Endothelial cell of umbilical vein (primary cell): ENCODE measurements at regions not wholly inside any gene's neighbourhood (a gene's known extent, or its start where the extent isn't known, plus 50 kb on each side); places are given as distances from the start of the nearest gene placed in this dataset.

Experiments
- BruUV-seq: library from RNA; stranded (reverse); fragments of 400-500 nt; replicated peaks from 2 replicates; lab custom pipeline; 2021; lab: Mats Ljungman, UMichigan
- CTCF ChIA-PET: fragments of 300-600, 350-600 bp; sonication (Branson Sonifier 250); formaldehyde crosslinking; loops from one replicate; lab custom pipeline; 2021; ENCODE audit warnings: antibody characterized with exemption, inconsistent platforms; lab: Charles Lee
- POLR2A ChIA-PET: fragments of 300-600, 350-600 bp; sonication (Branson Sonifier 250); formaldehyde crosslinking; loops from one replicate; lab custom pipeline; 2021; ENCODE audit warnings: antibody characterized with exemption, inconsistent platforms; lab: Charles Lee
- DNase-seq: peaks from one replicate; pipeline ENCODE4 v3.0.0-alpha.2; 2011; ENCODE audit warnings: low read depth, low spot score
- FAIRE-seq: peaks from 2 replicates; lab custom pipeline; 2011; peaks lifted over from hg19 to GRCh38; lab: Jason Lieb, UNC
- H2AFZ ChIP-seq: 2 replicates; pipeline ENCODE4 v1.6.0; 2012; ENCODE audit warnings: low read depth, low read length, control low read depth, inconsistent platforms
- H3K27ac ChIP-seq: 2 replicates; pipeline ENCODE4 v1.5.1; 2011; ENCODE audit warnings: low read depth, mild to moderate bottlenecking, control low read depth, low read length, moderate library complexity; ENCODE audit not compliant: insufficient read depth
- H3K27me3 ChIP-seq, 2 experiments: 2 replicates each; pipeline versions ENCODE4 v1.6.0 to v1.6.1; 2011; ENCODE audit warnings: low read length in 2 of 2, mixed read lengths in 1 of 2; ENCODE audit not compliant: control insufficient read depth in 2 of 2, insufficient read depth in 2 of 2
- H3K36me3 ChIP-seq, 2 experiments: 2 replicates in 1 of 2; 3 replicates in 1 of 2; pipeline ENCODE4 v1.5.1; 2011; ENCODE audit warnings: low read length in 2 of 2, mild to moderate bottlenecking in 1 of 2, moderate library complexity in 1 of 2; ENCODE audit not compliant: control insufficient read depth in 2 of 2, insufficient read depth in 2 of 2; ENCODE audit errors: extremely low read depth in 1 of 2
- H3K4me1 ChIP-seq: 3 replicates; pipeline ENCODE4 v1.5.1; 2011; ENCODE audit warnings: mild to moderate bottlenecking, low read length; ENCODE audit not compliant: control insufficient read depth, insufficient read depth; ENCODE audit errors: extremely low read depth
- H3K4me2 ChIP-seq: 2 replicates; pipeline ENCODE4 v1.6.1; 2011; ENCODE audit warnings: low read length, control low read depth, mixed read lengths; ENCODE audit not compliant: insufficient read depth
- H3K4me3 ChIP-seq, 3 experiments: fragments of 200-600 bp in 1 of 3; sonication (generic), shearing (Covaris generic) in 1 of 3; replicated peaks in 1 of 3; 2 replicates each; pipeline ENCODE4 v1.5.1; 2011 to 2016; ENCODE audit warnings: control low read depth in 3 of 3, low read length in 3 of 3, mild to moderate bottlenecking in 2 of 3, inconsistent platforms in 1 of 3, low read depth in 1 of 3, moderate library complexity in 1 of 3; ENCODE audit not compliant: insufficient read depth in 1 of 3
- H3K79me2 ChIP-seq: 2 replicates; pipeline ENCODE4 v1.6.0; 2012; ENCODE audit warnings: low read length, inconsistent platforms; ENCODE audit not compliant: control insufficient read depth, insufficient read depth
- H3K9ac ChIP-seq: replicated peaks from 2 replicates; pipeline ENCODE3; 2011; ENCODE audit warnings: low read length, control low read depth; ENCODE audit not compliant: insufficient read depth; ENCODE audit errors: extremely low read depth
- H3K9me1 ChIP-seq: replicated peaks from 3 replicates; pipeline ENCODE4 v1.6.0; 2011; ENCODE audit warnings: mild to moderate bottlenecking, low read length; ENCODE audit not compliant: control insufficient read depth, insufficient read depth; ENCODE audit errors: extremely low read depth
- H3K9me3 ChIP-seq: replicated peaks from 2 replicates; pipeline ENCODE4 v1.5.1; 2012; ENCODE audit warnings: low read length, inconsistent platforms; ENCODE audit not compliant: control insufficient read depth, insufficient read depth
- H4K20me1 ChIP-seq: replicated peaks from 2 replicates; pipeline ENCODE3; 2011; ENCODE audit warnings: mild to moderate bottlenecking, low read length; ENCODE audit not compliant: control insufficient read depth, insufficient read depth; ENCODE audit errors: extremely low read depth
- CTCF ChIP-seq, 2 donors: IDR thresholded peaks; 1 replicate in 1 of 2; 2 replicates in 1 of 2; pipeline ENCODE4 v1.5.1; 2011; ENCODE audit warnings: low read length in 2 of 2, mild to moderate bottlenecking in 2 of 2, moderate library complexity in 2 of 2, control low read depth in 1 of 2, inconsistent platforms in 1 of 2, low read depth in 1 of 2; ENCODE audit not compliant: insufficient read depth in 1 of 2; ENCODE audit errors: extremely low read depth in 1 of 2
- EZH2 ChIP-seq: IDR thresholded peaks from 2 replicates; pipeline ENCODE4 v1.6.1; 2012; ENCODE audit warnings: borderline replicate concordance, low read depth, mild to moderate bottlenecking, moderate library complexity, low read length, inconsistent platforms; ENCODE audit not compliant: severe bottlenecking
- FOS ChIP-seq: IDR thresholded peaks from 2 replicates; pipeline ENCODE4 v1.6.1; 2011; ENCODE audit warnings: mild to moderate bottlenecking, low read length, moderate library complexity, borderline replicate concordance; ENCODE audit not compliant: insufficient read depth
- GATA2 ChIP-seq: IDR thresholded peaks from 2 replicates; pipeline ENCODE4 v1.7.0; 2011; ENCODE audit warnings: low read depth, mild to moderate bottlenecking, moderate library complexity, mixed read lengths, low read length; ENCODE audit not compliant: insufficient read length, insufficient read depth
- JUN ChIP-seq: IDR thresholded peaks from 2 replicates; pipeline ENCODE4 v1.6.1; 2011; ENCODE audit warnings: borderline replicate concordance, low read depth; ENCODE audit not compliant: insufficient read length, insufficient read depth
- MAX ChIP-seq: IDR thresholded peaks from 2 replicates; pipeline ENCODE4 v1.6.1; 2011; ENCODE audit not compliant: insufficient read depth, insufficient read length
- MYC ChIP-seq: IDR thresholded peaks from one replicate; pipeline ENCODE4 v1.6.1; 2011; ENCODE audit warnings: mild to moderate bottlenecking, low read depth, low read length
- POLR2A ChIP-seq: IDR thresholded peaks from 2 replicates; pipeline ENCODE4 v1.6.1; 2012; ENCODE audit warnings: low read depth, mild to moderate bottlenecking, control low read depth, low read length
- POLR2AphosphoS5 ChIP-seq: IDR thresholded peaks from 2 replicates; pipeline ENCODE4 v1.6.1; 2012; ENCODE audit warnings: low read depth, mild to moderate bottlenecking, control low read depth, low read length, moderate library complexity; ENCODE audit not compliant: insufficient read depth
- dilution Hi-C: fragments of 300-500 bp; cut with MboI; formaldehyde crosslinking; loops from one replicate; pipeline ENCODE4 v1.15.0; 2019; ENCODE audit warnings: low sequenced_read_pairs; ENCODE audit not compliant: extremely low pct_ligation_motif_present
- intact Hi-C: fragments of 100-400 bp; cut with micrococcal nuclease; formaldehyde crosslinking; loops from one replicate; pipeline ENCODE4 v1.10.0; 2022

GRCh38 chr10:44835300-44835699 is 75.8 kb upstream of the TMEM72 start:
- Histone ChIP-seq H3K36me3 (no peaks in the 10 kb centered on the region), H3K4me1 (no peaks in the 10 kb centered on the region), H3K9me1 (no peaks in the 10 kb centered on the region), H3K9ac (no peak overlapping the region), H3K9me3 (no peaks in the 10 kb centered on the region), H4K20me1 (no peaks in the 10 kb centered on the region), H3K4me3 (no peak overlapping the region), H3K4me2 (no peak overlapping the region), H2AFZ (no peak overlapping the region), H3K79me2 (no peaks in the 10 kb centered on the region), H3K27me3 (no peaks in the 10 kb centered on the region), H3K27ac (no peak overlapping the region)
- TF ChIP-seq POLR2A (no peak), MYC (no peak), JUN (no peak)
- dilution Hi-C loops (no loop called here), intact Hi-C loops (no loop called here)
- DNase-seq, result no peak
- FAIRE-seq, result no peak
- ChIA-PET CTCF (no interaction called here), POLR2A (no interaction called here)
- no TSS peak for BruUV-seq

GRCh38 chr10:44843484-44843883 is 67.7 kb upstream of the TMEM72 start:
- BruUV-seq, result no TSS peak
- no peaks in the 10 kb centered on the region for H3K4me1 ChIP-seq
- H3K27me3 ChIP-seq, result no peaks in the 10 kb centered on the region
- H4K20me1 ChIP-seq, result no peaks in the 10 kb centered on the region
- DNase-seq, result no peak
- no peaks in the 10 kb centered on the region for H3K9me3 ChIP-seq
- intact Hi-C loops, result no loop called here
- H3K36me3 ChIP-seq, result no peaks in the 10 kb centered on the region
- H2AFZ ChIP-seq, result no peak overlapping the region
- H3K79me2 ChIP-seq, result no peaks in the 10 kb centered on the region
- no peaks in the 10 kb centered on the region for H3K9me1 ChIP-seq
- H3K4me3 ChIP-seq, result no peak overlapping the region
- dilution Hi-C loops, result no loop called here
- H3K9ac ChIP-seq, result no peak overlapping the region
- no peak overlapping the region for H3K4me2 ChIP-seq
- TF ChIP-seq EZH2, result no peak
- TF ChIP-seq POLR2A, result no peak
- TF ChIP-seq FOS, result no peak
- TF ChIP-seq CTCF (IDR thresholded peaks at IDR 0.05; ENCODE audit: extremely low read depth in 1 of 2, insufficient read depth in 1 of 2, low read depth in 1 of 2, low read length in 2 of 2), result no peak
- no peak for TF ChIP-seq POLR2AphosphoS5
- no peak for TF ChIP-seq GATA2
- no peak for TF ChIP-seq MYC
- TF ChIP-seq MAX, result no peak
- TF ChIP-seq JUN, result no peak
- no peak for FAIRE-seq
- no peak overlapping the region for H3K27ac ChIP-seq
- CTCF ChIA-PET, result no interaction called here
- POLR2A ChIA-PET, result no interaction called here
